GM12878 (cell line): ENCODE measurements at regions not wholly inside any gene's neighbourhood (a gene's known extent, or its start where the extent isn't known, plus 50 kb on each side); places are given as distances from the start of the nearest gene placed in this dataset.

Source experiments
- ATF2 ChIP-seq: IDR thresholded peaks from 2 replicates; pipeline ENCODE4 v1.6.1; 2012; ENCODE audit warnings: low read length, inconsistent platforms
- CREB1 ChIP-seq: IDR thresholded peaks from 2 replicates; pipeline ENCODE4 v1.6.1; 2012; ENCODE audit warnings: low read depth, mild to moderate bottlenecking, inconsistent platforms
- HDAC6 ChIP-seq: fragments of 200-600 bp; sonication (generic); IDR thresholded peaks from one replicate; pipeline ENCODE4 v1.8.0; 2017; ENCODE audit warnings: antibody characterized with exemption; ENCODE audit not compliant: unreplicated experiment
- IRF5 ChIP-seq: fragments of 450-650 bp; IDR thresholded peaks from 2 replicates; pipeline ENCODE4 v1.6.1; 2017; ENCODE audit warnings: borderline replicate concordance
- MTA2 ChIP-seq: fragments of 450-650 bp; IDR thresholded peaks from 2 replicates; pipeline ENCODE4 v1.6.1; 2016; ENCODE audit warnings: low read depth, mild to moderate bottlenecking, moderate library complexity
- RUNX3 ChIP-seq: IDR thresholded peaks from 2 replicates; pipeline ENCODE4 v1.6.1; 2012; ENCODE audit warnings: low read length, inconsistent platforms
- SP1 ChIP-seq: IDR thresholded peaks from one replicate; pipeline ENCODE4 v1.6.1; 2011; ENCODE audit warnings: low read depth, low read length
- WRNIP1 ChIP-seq: IDR thresholded peaks from 2 replicates; pipeline ENCODE4 v1.6.1; 2011; ENCODE audit warnings: low read depth, low read length, improper control_type of control experiment, borderline replicate concordance
- ZNF592 ChIP-seq: fragments of 450-650 bp; IDR thresholded peaks from 2 replicates; pipeline ENCODE4 v1.6.1; 2017; ENCODE audit warnings: mild to moderate bottlenecking, moderate library complexity
- ZNF687 ChIP-seq: fragments of 450-650 bp; IDR thresholded peaks from 2 replicates; pipeline ENCODE4 v1.6.1; 2017; ENCODE audit warnings: mild to moderate bottlenecking, moderate library complexity

GRCh38 chr2:37589298-37589697, 82.1 kb downstream of the CDC42EP3 start (continued):
- TF ChIP-seq ZNF687 = peak; percentile 76
- 0 out of 2 replicates have a peak, but pooled peaks have one; percentile 15 for TF ChIP-seq CREB1
- no peak for TF ChIP-seq HDAC6
- 0 out of 2 replicates have a peak, but pooled peaks have one; percentile 2 for TF ChIP-seq ZNF592
- peak; percentile 32; the same call in 1 of the 2 replicates for TF ChIP-seq RUNX3
- no peak for TF ChIP-seq WRNIP1
- TF ChIP-seq IRF5 = no peak
- no peak for TF ChIP-seq SP1
- TF ChIP-seq ATF2 = peak; percentile 35; the same call in 1 of the 2 replicates
- no peak for TF ChIP-seq MTA2
